GM12878 (cell line): ENCODE measurements at regions not wholly inside any gene's neighbourhood (a gene's known extent, or its start where the extent isn't known, plus 50 kb on each side); places are given as distances from the start of the nearest gene placed in this dataset.

ENCODE experiments used
- ATF2 ChIP-seq: IDR thresholded peaks from 2 replicates; pipeline ENCODE4 v1.6.1; 2012; ENCODE audit warnings: low read length, inconsistent platforms
- CBFB ChIP-seq: IDR thresholded peaks from 2 replicates; pipeline ENCODE4 v1.6.1; 2016; ENCODE audit warnings: antibody characterized with exemption, low read depth
- E2F4 ChIP-seq: IDR thresholded peaks from 2 replicates; pipeline ENCODE4 v1.6.1; 2012; ENCODE audit warnings: low read depth, low read length, improper control_type of control experiment
- IRF5 ChIP-seq: fragments of 450-650 bp; IDR thresholded peaks from 2 replicates; pipeline ENCODE4 v1.6.1; 2017; ENCODE audit warnings: borderline replicate concordance
- JUNB ChIP-seq: IDR thresholded peaks from 2 replicates; pipeline ENCODE4 v1.6.1; 2016; ENCODE audit warnings: antibody characterized with exemption, mild to moderate bottlenecking
- POLR2AphosphoS2 ChIP-seq: IDR thresholded peaks from 2 replicates; pipeline ENCODE4 v1.6.1; 2011; ENCODE audit warnings: low read depth, mild to moderate bottlenecking, low read length, improper control_type of control experiment, moderate library complexity
- SKIL ChIP-seq: fragments of 450-650 bp; IDR thresholded peaks from 2 replicates; pipeline ENCODE4 v1.6.1; 2017; ENCODE audit warnings: mild to moderate bottlenecking, low read depth, inconsistent platforms; ENCODE audit not compliant: poor library complexity, severe bottlenecking
- USF2 ChIP-seq: IDR thresholded peaks from 2 replicates; pipeline ENCODE4 v1.6.1; 2011; ENCODE audit warnings: low read depth, low read length, improper control_type of control experiment, borderline replicate concordance
- ZBED1 ChIP-seq: IDR thresholded peaks from 2 replicates; pipeline ENCODE4 v1.6.1; 2016; ENCODE audit warnings: borderline replicate concordance
- ZNF592 ChIP-seq: fragments of 450-650 bp; IDR thresholded peaks from 2 replicates; pipeline ENCODE4 v1.6.1; 2017; ENCODE audit warnings: mild to moderate bottlenecking, moderate library complexity

DNA sequence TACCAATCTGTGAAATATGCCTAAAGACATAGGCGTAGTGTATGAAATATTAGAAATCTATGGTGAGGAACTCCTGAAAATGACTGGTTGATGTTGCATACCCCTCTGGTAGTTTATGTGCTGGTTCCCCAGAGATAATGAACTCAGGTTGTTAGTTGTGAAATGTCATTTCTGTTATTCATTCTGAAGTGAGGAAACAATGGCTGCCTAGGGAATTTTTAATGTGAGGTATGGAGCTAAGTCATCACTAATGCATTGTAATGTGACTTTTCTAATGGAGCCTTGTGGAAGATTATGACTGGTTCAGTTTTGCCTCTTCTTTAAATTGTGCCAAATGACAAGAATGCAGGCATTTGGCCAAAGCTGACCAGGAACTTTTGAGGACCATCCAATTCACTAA, 61.6 kb upstream of the RAB27B start (continued):
- TF ChIP-seq POLR2AphosphoS2: no peak
- TF ChIP-seq JUNB: no peak
- no peak for TF ChIP-seq USF2
- no peak for TF ChIP-seq ZNF592
- TF ChIP-seq IRF5: no peak
- no peak for TF ChIP-seq E2F4
- no peak for TF ChIP-seq ZBED1
- no peak for TF ChIP-seq SKIL
- TF ChIP-seq ATF2: no peak
- no peak for TF ChIP-seq CBFB
